HepG2 (cell line): ENCODE measurements at regions not wholly inside any gene's neighbourhood (a gene's known extent, or its start where the extent isn't known, plus 50 kb on each side); places are given as distances from the start of the nearest gene placed in this dataset.
A peak's percentile ranks its signal among the peaks of the same experiment; 100 is the strongest.

ENCODE experiments used
- ATAC-seq: fragments of 200-7000 bp; cut with Tn5 transposase; 3 replicates; pipeline ENCODE4 v1.9.1; 2020; ENCODE audit warnings: mild to moderate bottlenecking, moderate library complexity
- BruUV-seq: library from RNA; stranded (reverse); fragments of 400-500 nt; replicated peaks from 2 replicates; lab custom pipeline; 2021; lab: Mats Ljungman, UMichigan
- CTCF ChIA-PET: fragments of 300-600 bp; formaldehyde crosslinking; extraction: SDS; loops from one replicate; lab custom pipeline; 2021; ENCODE audit warnings: low total read pairs, inconsistent platforms, low intra/inter-chr PET ratio; lab: Yijun Ruan, JAX
- POLR2A ChIA-PET: fragments of 350-600 bp; sonication (Branson Sonifier 250); formaldehyde crosslinking; loops from one replicate; lab custom pipeline; 2020; ENCODE audit warnings: antibody characterized with exemption, inconsistent platforms; lab: Yijun Ruan, JAX
- DNase-seq: peaks from one replicate; pipeline ENCODE4 v3.0.0-alpha.2; 2015; ENCODE audit warnings: low spot score
- FAIRE-seq: peaks from 3 replicates; lab custom pipeline; 2011; peaks lifted over from hg19 to GRCh38; lab: Jason Lieb, UNC
- H2AFZ ChIP-seq: one replicate; pipeline ENCODE4 v1.6.1; 2011; ENCODE audit warnings: low read length, inconsistent platforms
- H3K27ac ChIP-seq: fragments of 300-600 bp; 3 replicates; pipeline ENCODE4 v1.8.0; 2011; ENCODE audit warnings: mixed run types, mild to moderate bottlenecking, mixed read lengths, low read length, inconsistent platforms; ENCODE audit not compliant: insufficient read depth; ENCODE audit errors: extremely low read length
- H3K27me3 ChIP-seq, 2 experiments: fragments of 200-600 bp in 1 of 2; 2 replicates in 1 of 2; 3 replicates in 1 of 2; pipeline versions ENCODE4 v1.6.0 to v1.8.0; 2011; ENCODE audit warnings: low read length in 2 of 2, mild to moderate bottlenecking in 2 of 2, moderate library complexity in 2 of 2, inconsistent platforms in 1 of 2; ENCODE audit not compliant: insufficient read depth in 2 of 2, control insufficient read depth in 1 of 2
- H3K36me3 ChIP-seq, 2 experiments: fragments of 200-600 bp in 1 of 2; replicated peaks in 1 of 2; 2 replicates in 1 of 2; 3 replicates in 1 of 2; pipeline versions ENCODE4 v1.5.1 to v1.8.0; 2011; ENCODE audit warnings: low read length in 2 of 2, inconsistent platforms in 1 of 2; ENCODE audit not compliant: insufficient read depth in 2 of 2, control insufficient read depth in 1 of 2
- H3K4me1 ChIP-seq: 2 replicates; pipeline ENCODE4 v1.5.1; 2012; ENCODE audit warnings: low read length, inconsistent platforms; ENCODE audit not compliant: insufficient read depth
- H3K4me2 ChIP-seq: 2 replicates; pipeline ENCODE4 v1.6.0; 2011; ENCODE audit warnings: low read depth, low read length, inconsistent platforms
- H3K4me3 ChIP-seq, 3 experiments: fragments of 200-600 bp in 1 of 3; sonication (generic), shearing (Covaris generic) in 1 of 3; replicated peaks in 1 of 3; 2 replicates each; pipeline ENCODE4 v1.5.1; 2011 to 2016; ENCODE audit warnings: low read length in 3 of 3, inconsistent platforms in 2 of 3, low read depth in 2 of 3, mild to moderate bottlenecking in 2 of 3, control low read depth in 1 of 3, mixed read lengths in 1 of 3; ENCODE audit not compliant: insufficient read depth in 1 of 3
- H3K79me2 ChIP-seq: one replicate; pipeline ENCODE4 v1.6.1; 2011; ENCODE audit warnings: low read length, inconsistent platforms; ENCODE audit not compliant: insufficient read depth
- H3K9ac ChIP-seq: 2 replicates; pipeline ENCODE4 v1.6.0; 2011; ENCODE audit warnings: mild to moderate bottlenecking, low read depth, low read length, inconsistent platforms; ENCODE audit not compliant: insufficient read depth
- H3K9me3 ChIP-seq: 2 replicates; pipeline ENCODE4 v1.5.1; 2012; ENCODE audit warnings: mild to moderate bottlenecking, low read length
- H4K20me1 ChIP-seq: 2 replicates; pipeline ENCODE4 v1.6.0; 2011; ENCODE audit warnings: inconsistent platforms, mild to moderate bottlenecking, low read length, moderate library complexity; ENCODE audit not compliant: insufficient read depth
- CBX5 ChIP-seq: sonication (generic); formaldehyde crosslinking; IDR thresholded peaks from 2 replicates; pipeline ENCODE4 v1.4.0; 2020; ENCODE audit warnings: missing genetic modification reagents, borderline replicate concordance
- CEBPZ ChIP-seq: IDR thresholded peaks from 2 replicates; pipeline ENCODE4 v1.6.1; 2012; ENCODE audit warnings: low read length, improper control_type of control experiment
- FOXK2 ChIP-seq: fragments of 450-650 bp; IDR thresholded peaks from 2 replicates; pipeline ENCODE4 v1.6.1; 2016
- PATZ1 ChIP-seq: sonication (generic); formaldehyde crosslinking; IDR thresholded peaks from 2 replicates; pipeline ENCODE4 v1.4.0; 2020; ENCODE audit warnings: missing genetic modification reagents
- ZNF44 ChIP-seq: sonication (generic); formaldehyde crosslinking; IDR thresholded peaks from 2 replicates; pipeline ENCODE4 v1.5.1; 2020; ENCODE audit warnings: mild to moderate bottlenecking, missing genetic modification reagents
- ZNF660 ChIP-seq: sonication (generic); formaldehyde crosslinking; IDR thresholded peaks from 2 replicates; pipeline ENCODE4 v1.5.1; 2020; ENCODE audit warnings: mild to moderate bottlenecking, low read depth, missing genetic modification reagents, borderline replicate concordance
- ZNF768 ChIP-seq: sonication (generic); formaldehyde crosslinking; IDR thresholded peaks from 2 replicates; pipeline ENCODE4 v1.4.0; 2020; ENCODE audit warnings: missing genetic modification reagents
- ZNF773 ChIP-seq: sonication (generic); formaldehyde crosslinking; IDR thresholded peaks from 2 replicates; pipeline ENCODE4 v1.4.0; 2020; ENCODE audit warnings: missing genetic modification reagents, borderline replicate concordance
- WGBS: methylation state at CpG from one replicate; pipeline ENCODE4 v1.1.6; 2017; ENCODE audit warnings: low lambda C conversion rate; 5-methylcytosine and 5-hydroxymethylcytosine counted together
- in situ Hi-C: cut with HindIII; loops from 2 replicates; pipeline ENCODE4 v1.10.0; 2017; ENCODE audit warnings: low pct_unique_long_range_greater_than_20kb; ENCODE audit not compliant: extremely low pct_ligation_motif_present
- intact Hi-C: fragments of 100-400 bp; cut with micrococcal nuclease; formaldehyde crosslinking; loops from one replicate; pipeline ENCODE4 v1.10.0; 2022; ENCODE audit not compliant: unreplicated experiment
- TF ChIP-seq, protein P1 (sequence below): sonication (generic); formaldehyde crosslinking; IDR thresholded peaks from 2 replicates; pipeline ENCODE4 v1.9.0; 2021; ENCODE audit warnings: missing genetic modification reagents, mild to moderate bottlenecking, borderline replicate concordance

DNA sequence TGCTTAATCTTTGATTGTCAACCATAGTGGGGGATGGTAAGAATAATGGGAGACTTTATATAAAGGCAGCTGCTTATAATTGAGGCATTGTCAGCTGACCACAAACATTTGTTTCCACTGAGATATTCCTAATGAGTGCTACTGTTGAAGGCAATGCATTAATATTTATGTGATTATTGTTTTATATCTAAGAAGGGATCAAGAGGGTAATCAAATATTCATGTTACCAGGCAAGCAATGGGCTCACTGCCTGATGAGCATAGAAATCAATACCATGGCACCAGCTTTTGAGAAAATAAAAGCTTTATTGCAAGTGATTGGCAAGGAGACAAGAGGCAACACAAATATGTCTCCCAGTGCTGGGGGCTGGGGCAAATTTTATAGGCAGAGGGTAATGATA lies 706.7 kb upstream of the ADAMTS5 start:
- ChIA-PET POLR2A (no interaction called here), CTCF (no interaction called here)
- FAIRE-seq (no peak), DNase-seq (no peak), ATAC-seq (no peak)
- no TSS peak for BruUV-seq
- Histone ChIP-seq H3K4me3 (no peak overlapping the region), H3K4me1 (no peaks in the 10 kb centered on the region), H3K4me2 (no peak overlapping the region), H2AFZ (no peak overlapping the region), H4K20me1 (no peaks in the 10 kb centered on the region), H3K27ac (no peak overlapping the region), H3K36me3 (no peaks in the 10 kb centered on the region), H3K9ac (no peak overlapping the region), H3K79me2 (no peaks in the 10 kb centered on the region), H3K27me3 (no peaks in the 10 kb centered on the region), H3K9me3 (peaks cover 78% of the 10 kb centered on the region)
- intact Hi-C loops = no loop called here
- in situ Hi-C loops = loop anchor here (25.0 kb wide), 1 partner anchor 111 kb away; no protein-coding TSS in a partner anchor
- no peak for TF ChIP-seq ZNF44 (CRISPR knock-in tag)
- no peak for TF ChIP-seq ZNF768 (CRISPR knock-in tag)
- TF ChIP-seq PATZ1 = no peak
- TF ChIP-seq ZNF660 (CRISPR knock-in tag) = no peak
- TF ChIP-seq, protein P1, sequence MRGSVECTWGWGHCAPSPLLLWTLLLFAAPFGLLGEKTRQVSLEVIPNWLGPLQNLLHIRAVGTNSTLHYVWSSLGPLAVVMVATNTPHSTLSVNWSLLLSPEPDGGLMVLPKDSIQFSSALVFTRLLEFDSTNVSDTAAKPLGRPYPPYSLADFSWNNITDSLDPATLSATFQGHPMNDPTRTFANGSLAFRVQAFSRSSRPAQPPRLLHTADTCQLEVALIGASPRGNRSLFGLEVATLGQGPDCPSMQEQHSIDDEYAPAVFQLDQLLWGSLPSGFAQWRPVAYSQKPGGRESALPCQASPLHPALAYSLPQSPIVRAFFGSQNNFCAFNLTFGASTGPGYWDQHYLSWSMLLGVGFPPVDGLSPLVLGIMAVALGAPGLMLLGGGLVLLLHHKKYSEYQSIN (CRISPR knock-in tag) = no peak

GRCh38 chr21:27671207-27671606 lies 704.3 kb upstream of the ADAMTS5 start:
- no peak for DNase-seq
- no TSS peak for BruUV-seq
- no peak overlapping the region for H3K9ac ChIP-seq
- POLR2A ChIA-PET = no interaction called here
- FAIRE-seq = no peak
- H4K20me1 ChIP-seq = no peaks in the 10 kb centered on the region
- H3K4me2 ChIP-seq = no peak overlapping the region
- no peak overlapping the region for H3K27ac ChIP-seq
- no peak overlapping the region for H2AFZ ChIP-seq
- H3K36me3 ChIP-seq = no peaks in the 10 kb centered on the region
- in situ Hi-C loops (loop anchor here (25.0 kb wide), 1 partner anchor 109 kb away; no protein-coding TSS in a partner anchor), intact Hi-C loops (no loop called here)
- H3K9me3 ChIP-seq = peaks cover 93% of the 10 kb centered on the region
- WGBS = 0% methylated on average over 1 of the region's 1 CpG
- TF ChIP-seq ZNF773 (CRISPR knock-in tag) (no peak), CEBPZ (no peak), CBX5 (CRISPR knock-in tag) (no peak), FOXK2 (no peak)
- no peak for ATAC-seq
- CTCF ChIA-PET = no interaction called here
- H3K79me2 ChIP-seq = no peaks in the 10 kb centered on the region
- no peaks in the 10 kb centered on the region for H3K27me3 ChIP-seq
- H3K4me1 ChIP-seq = no peaks in the 10 kb centered on the region
- H3K4me3 ChIP-seq = 0 out of 6 replicates have a peak overlapping the region, but pooled peaks of 1 of the 3 experiments have one; percentile 12
